ENCODE measurements at regions not wholly inside any gene's neighbourhood (a gene's known extent, or its start where the extent isn't known, plus 50 kb on each side); places are given as distances from the start of the nearest gene placed in this dataset.
A peak's percentile ranks its signal among the peaks of the same experiment; 100 is the strongest.

DNA sequence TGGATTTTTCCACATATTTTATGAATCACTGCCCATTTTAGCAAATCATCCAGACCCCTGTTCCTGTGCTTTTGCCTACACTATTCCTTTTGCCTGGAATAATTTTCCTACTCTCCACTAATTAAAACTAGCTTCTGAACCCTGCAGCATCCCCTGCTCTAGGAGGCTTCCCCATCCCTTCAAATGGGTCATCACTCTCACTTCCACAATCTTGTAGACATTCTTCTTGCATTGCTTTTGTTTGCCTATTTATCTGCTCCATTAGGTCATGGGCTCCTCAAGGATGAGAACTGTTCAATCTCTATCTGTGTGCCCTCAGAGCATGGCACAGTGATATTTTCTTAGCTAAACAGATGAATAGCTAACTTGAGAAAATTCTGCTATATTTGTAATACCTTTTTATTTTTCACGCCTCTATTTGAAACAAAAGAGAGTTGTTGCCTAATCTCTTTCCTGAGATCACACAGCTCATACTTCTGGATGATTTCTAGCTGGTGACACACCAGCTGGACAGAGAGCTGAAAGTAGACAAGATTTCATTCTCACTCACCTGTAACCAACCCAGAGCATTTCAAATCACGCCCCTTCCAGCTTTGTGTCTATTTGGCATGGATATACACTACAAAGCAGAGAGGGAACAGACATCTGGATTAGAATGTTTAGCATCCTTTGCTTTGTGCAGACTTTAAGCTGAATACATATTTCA, 466.0 kb downstream of the FOXO1 start:
- DNase-seq = no peak

DNA sequence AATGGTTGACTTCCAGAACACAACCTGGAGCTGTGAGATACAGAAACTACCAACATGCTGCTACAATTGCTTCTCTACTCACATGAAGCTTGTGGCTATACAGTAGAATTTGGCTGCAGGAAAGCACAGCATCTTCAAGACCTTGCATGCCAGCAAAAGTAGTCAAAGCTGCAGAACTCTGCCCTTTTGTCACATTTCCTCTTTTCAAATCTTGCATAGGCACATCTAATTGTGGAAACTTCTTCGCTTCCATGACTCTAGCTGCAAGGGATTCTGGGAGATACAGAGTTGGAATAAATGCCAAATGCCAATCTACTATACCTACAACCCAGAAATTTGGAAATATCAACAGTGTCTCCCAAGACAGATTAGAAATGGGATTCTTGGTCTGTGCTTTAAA, 462.2 kb downstream of the FOXO1 start:
- DNase-seq = no peak

DNA sequence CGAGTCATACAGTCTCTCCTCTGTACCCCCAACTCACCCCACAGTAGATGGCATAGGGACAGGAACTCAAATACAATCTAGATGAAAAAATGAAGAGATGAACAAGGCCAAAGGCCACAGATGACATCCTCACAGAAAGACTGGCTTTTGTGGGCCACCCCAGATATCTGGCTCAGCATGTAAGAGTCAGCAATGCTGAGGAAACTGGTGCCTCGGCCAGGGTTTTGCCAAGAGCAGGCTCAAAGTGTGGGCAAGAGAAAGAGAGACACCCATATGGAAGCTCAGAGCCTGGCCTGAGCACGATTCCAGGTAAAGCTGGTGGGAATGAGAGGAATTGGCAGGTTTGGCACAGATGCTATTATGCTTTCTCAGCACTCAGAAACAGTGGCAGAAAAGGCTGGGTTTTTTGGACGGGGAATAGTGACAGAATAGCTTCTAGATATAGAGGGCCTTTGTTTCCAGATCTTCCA, 460.6 kb downstream of the FOXO1 start:
- DNase-seq = no peak

DNA sequence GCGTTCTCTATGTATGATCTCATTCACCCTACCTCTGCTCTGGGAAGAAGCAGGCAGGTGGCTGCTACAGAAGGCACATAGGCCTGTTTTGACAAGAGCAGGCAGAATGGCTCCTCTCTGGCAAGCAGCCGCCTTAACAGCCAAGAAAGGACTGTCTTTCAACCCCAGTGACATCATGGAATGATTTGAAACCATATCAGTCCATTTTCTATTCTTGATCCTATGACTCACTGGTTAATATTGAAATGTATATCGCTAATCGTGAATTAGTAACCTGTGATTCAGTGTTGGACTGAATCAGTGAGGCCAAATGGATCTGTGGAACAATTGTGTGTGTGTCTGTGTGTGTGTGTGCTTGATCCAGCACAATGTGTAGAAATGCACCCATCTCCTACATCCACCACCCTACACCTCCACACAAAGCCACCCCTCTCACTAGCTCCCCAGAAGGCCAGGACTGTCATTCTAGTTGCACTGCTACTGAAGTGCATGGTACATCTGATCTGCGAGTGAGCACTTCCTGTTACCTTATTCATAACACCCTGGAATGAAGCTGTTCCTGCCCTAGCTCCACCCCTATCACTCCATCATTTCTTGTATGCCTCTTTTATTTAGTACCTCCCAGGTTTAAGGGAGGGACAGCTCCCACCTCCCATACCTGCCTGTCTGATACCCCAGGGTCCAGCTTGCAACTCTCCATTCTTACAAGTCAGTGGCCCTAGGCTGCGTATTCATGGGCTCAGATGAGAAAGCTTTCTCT, 460.0 kb downstream of the FOXO1 start:
- DNase-seq = no peak

DNA sequence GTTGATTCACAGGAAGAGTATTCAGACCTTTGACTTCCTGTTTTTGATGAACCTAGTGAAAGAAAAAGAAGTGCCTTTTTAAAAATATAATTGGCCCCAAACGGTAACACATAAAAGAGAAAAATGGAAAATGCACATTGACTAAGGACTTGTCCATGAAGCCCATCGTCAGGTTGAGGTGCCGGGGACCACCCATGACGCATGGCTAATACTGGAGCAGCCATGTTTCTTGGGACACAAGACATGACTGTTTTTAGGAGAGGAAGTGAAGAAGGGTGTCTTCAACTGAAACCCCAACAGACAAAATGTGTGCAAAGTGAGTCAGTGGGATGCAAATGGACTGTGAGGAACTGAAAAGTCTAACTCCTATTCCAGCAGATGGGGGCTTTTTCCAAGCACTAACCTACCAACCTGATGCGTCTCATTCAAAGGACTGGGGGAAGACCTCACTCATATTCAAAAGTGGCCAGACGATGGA, 459.4 kb downstream of the FOXO1 start:
- DNase-seq = no peak

- DNase-seq = no peak
Measured at GRCh38 chr13:40208517-40208916, 457.9 kb downstream of the FOXO1 start.

DNA sequence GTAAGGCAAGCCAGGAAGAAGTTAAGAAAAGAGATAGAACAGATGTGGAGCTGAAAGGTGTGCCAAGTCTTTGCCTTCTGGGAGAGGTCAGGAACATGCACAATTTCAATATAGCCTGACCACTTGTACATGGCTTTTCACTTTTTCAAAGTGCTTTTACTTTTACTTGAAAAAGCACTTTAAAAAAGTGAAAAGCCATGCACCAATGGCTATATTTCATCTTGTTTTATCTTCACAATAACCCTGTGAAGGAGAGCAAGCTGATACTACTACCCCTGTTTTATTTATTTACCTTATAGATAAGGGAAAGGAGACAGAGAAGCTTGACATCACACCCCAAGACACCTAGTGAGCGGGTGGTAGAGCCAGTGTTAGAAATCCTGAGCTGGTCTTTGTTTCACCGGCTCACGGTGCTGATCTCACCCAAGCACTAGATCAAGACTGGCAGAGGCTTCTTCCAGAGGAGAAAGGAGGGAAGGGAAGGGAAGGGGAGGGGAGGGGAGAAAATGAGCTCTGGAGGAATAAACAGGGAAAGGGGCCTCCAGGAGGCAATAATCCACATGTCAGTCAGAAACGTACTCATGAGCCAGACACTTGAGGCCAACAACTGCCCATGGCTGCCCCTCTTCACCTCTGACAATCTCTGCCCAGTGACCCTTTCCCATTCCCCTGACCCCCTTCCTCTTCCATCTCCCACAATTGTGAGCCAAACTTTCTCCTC, 455.4 kb downstream of the FOXO1 start:
- DNase-seq = peak; percentile 17

DNA sequence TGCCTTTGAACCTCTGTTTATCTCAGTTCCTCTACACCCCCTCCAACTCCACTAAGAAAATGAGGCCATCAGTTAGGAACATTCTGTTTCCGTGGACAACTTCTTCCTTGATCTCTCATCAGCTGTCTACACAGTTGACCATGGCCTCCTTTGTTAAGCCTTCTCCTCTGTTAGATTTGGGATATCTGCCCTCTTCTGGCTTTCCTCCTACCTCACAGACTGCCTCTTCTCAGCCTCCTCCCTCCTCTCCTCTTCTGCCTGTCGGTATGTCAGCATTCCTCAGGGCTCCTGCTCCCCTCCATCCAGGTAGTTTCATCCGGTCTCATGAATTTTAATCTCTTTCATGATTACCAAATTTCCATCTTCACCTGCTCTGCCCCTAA, 454.9 kb downstream of the FOXO1 start:
- no peak for DNase-seq

GRCh38 chr13:40213779-40214178, 452.7 kb downstream of the FOXO1 start:
- DNase-seq = no peak

GRCh38 chr13:40215311-40215710, 451.1 kb downstream of the FOXO1 start:
- DNase-seq = no peak

DNA sequence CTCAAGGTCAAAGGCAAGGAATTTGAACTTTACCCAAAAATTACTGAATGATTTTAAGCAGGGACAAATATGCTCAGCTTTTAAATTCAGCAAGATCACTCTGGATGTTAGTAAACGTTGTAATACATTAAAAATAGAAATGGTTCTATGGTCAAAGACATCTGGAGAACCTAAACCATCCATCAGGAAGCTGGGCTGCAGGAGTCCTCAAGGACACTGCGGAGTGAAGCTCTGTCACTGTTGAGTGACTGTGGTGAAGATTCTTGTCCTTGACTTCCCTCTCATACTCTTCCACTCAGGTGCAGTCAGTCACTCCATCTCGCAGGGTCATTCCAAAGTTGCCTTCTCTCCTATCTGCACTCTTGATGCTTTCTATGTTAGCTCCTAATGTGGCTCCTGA, 450.7 kb downstream of the FOXO1 start:
- no peak for DNase-seq

GRCh38 chr13:40217675-40218074, 448.8 kb downstream of the FOXO1 start:
- peak; percentile 61 for DNase-seq

DNA sequence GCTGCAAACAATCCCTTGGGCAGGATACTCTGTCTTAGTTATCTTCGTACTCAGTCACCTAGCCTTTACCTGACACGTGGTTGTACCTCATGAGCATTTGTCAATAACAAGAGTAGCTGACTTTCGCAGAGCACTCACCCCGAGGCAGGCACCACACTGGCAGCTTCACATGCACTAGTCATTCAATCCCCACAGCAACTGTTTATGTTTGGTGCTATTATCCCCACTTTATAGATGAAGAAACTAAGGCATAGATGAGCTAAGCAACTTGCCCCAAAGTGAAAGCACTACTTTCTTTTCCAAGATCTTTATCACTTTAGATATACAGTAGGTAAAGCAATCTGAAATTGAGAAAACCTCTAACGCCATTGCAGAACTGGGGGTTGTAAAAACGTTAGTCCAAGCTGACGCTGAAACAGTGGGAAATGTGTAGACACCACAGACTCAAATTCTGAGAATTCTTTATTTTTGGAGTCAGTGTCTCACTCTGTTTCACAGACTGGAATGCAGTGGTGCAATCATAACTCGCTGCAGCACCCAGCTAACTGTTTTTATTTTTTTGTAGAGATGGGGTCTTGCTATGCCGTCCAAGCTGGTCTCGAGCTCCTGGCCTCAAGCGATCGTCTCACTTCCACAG, 446.0 kb downstream of the FOXO1 start:
- no peak for DNase-seq

DNA sequence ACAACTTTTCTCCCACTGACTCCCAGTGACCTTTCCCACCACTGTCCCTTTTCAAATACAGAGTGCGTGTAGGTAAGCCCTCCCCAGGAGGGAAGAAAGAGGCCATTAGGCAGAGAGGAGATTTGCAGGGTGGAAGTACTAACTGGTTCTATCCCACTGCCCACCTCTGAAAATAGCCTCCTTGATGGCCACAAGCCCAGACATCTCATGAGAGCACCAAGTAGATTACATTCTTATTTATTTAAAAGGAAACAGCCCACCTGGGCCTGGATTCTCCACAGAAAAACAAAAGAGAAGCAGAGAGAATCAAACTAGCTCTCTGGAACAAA, 445.3 kb downstream of the FOXO1 start:
- peak; percentile 34 for DNase-seq

GRCh38 chr13:40221460-40222201, 444.8 kb downstream of the FOXO1 start:
- DNase-seq = no peak

- DNase-seq = no peak
Measured at GRCh38 chr13:40223585-40223984, 442.9 kb downstream of the FOXO1 start.

DNA sequence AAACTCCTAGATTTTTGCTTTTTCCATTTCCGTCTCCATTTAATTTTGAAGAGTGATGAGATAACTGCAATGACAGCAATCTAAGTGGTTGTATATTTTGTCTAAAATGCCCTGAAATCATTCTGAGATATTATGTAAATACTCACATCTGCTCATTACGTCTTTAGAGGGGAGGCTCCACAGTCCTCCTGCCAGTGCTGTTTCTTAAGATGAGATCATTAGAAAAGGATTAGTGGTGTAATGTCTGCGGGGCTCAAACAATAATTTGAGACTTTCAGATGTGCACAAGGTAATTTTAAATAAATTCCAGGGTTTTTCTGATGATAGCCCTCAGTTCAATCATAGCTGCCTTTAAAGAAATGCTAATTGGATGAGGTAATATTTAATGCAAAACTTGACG, 437.9 kb downstream of the FOXO1 start:
- no peak for DNase-seq

- DNase-seq = no peak
Measured at GRCh38 chr13:40228990-40229389, 437.5 kb downstream of the FOXO1 start.

DNA sequence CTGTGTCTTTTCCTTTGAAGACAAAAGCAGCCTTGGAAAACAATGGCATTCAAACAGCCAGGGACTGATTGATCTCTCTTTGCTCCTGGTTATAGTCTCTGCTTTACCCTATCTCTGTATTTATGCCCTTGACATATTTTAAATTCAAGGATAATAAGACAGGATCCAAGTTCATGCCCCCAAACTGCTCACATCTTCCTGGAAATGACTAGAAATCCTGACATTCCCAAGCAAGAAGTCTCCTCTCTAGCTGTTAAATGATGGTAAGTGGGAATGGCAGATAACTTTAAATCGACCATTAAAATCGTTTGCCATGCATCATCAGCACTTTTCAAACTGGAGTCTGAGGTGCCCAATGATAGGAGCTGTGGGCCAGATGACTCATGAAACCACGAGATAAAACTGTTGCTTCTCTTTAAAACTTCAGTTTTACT, 435.6 kb downstream of the FOXO1 start:
- no peak for DNase-seq

- no peak for DNase-seq
Measured at GRCh38 chr13:40231311-40231710, 435.1 kb downstream of the FOXO1 start.

- DNase-seq = no peak
Measured at GRCh38 chr13:40231751-40232150, 434.7 kb downstream of the FOXO1 start.

- no peak for DNase-seq
Measured at GRCh38 chr13:40232311-40233040, 434.0 kb downstream of the FOXO1 start.

Measured in DMS79 treated with DMSO at 0.1 percent for 48 hours (cell line).